ENCODE measurements at regions not wholly inside any gene's neighbourhood (a gene's known extent, or its start where the extent isn't known, plus 50 kb on each side); places are given as distances from the start of the nearest gene placed in this dataset.

GRCh38 chr6:66161546-66162108 is 454.6 kb upstream of the EYS start:
- ChIA-PET POLR2A (ENCODE audit: unreplicated experiment) (no interaction called here), CTCF (no interaction called here)
- DNase-seq (no peak), ATAC-seq (no peak)
- Histone ChIP-seq H3K9me2 (replicated peaks; ENCODE audit: low read length) (no peaks in the 10 kb centered on the region), H3F3A (ENCODE audit: low read length, unreplicated experiment) (no peaks in the 10 kb centered on the region), H3K79me2 (ENCODE audit: low read length) (no peaks in the 10 kb centered on the region), H3K27me3 (ENCODE audit: low read length) (no peaks in the 10 kb centered on the region), H3K9me3 (ENCODE audit: low read length) (0 out of 2 replicates have a peak, but pooled peaks cover 8% of the 10 kb centered on the region), H3K4me2 (ENCODE audit: low read length) (no peak overlapping the region), H3K36me3 (ENCODE audit: low read depth, low read length) (no peaks in the 10 kb centered on the region), H3K4me1 (ENCODE audit: insufficient read depth, low read length) (no peaks in the 10 kb centered on the region), H4K20me1 (ENCODE audit: low read length) (no peaks in the 10 kb centered on the region), H2AFZ (ENCODE audit: low read length) (no peak overlapping the region), H3K4me3 (ENCODE audit: low read length) (no peak overlapping the region), H3K9ac (ENCODE audit: low read length) (no peak overlapping the region), H3K27ac (ENCODE audit: low read length) (no peak overlapping the region)
- BruUV-seq (replicated peaks): no TSS peak
- TF ChIP-seq EZH2phosphoT487 (IDR thresholded peaks at IDR 0.05; ENCODE audit: borderline replicate concordance, low read length) (no peak), CTCF (conservative IDR thresholded peaks at IDR 0.05; ENCODE audit: low read depth, low read length) (no peak), EZH2 (IDR thresholded peaks at IDR 0.05; ENCODE audit: low read length, unreplicated experiment) (no peak)
- intact Hi-C loops (cut with micrococcal nuclease): no loop called here

- no peak overlapping the region for H3K4me3 ChIP-seq (ENCODE audit: low read length)
- H2AFZ ChIP-seq (ENCODE audit: low read length): no peak overlapping the region
- H4K20me1 ChIP-seq (ENCODE audit: low read length): no peaks in the 10 kb centered on the region
- no peaks in the 10 kb centered on the region for H3K4me1 ChIP-seq (ENCODE audit: insufficient read depth, low read length)
- ATAC-seq (no peak), DNase-seq (no peak)
- no peaks in the 10 kb centered on the region for H3K79me2 ChIP-seq (ENCODE audit: low read length)
- POLR2A ChIA-PET (ENCODE audit: unreplicated experiment): no interaction called here
- H3K4me2 ChIP-seq (ENCODE audit: low read length): no peak overlapping the region
- no peaks in the 10 kb centered on the region for H3F3A ChIP-seq (ENCODE audit: low read length, unreplicated experiment)
- H3K9me2 ChIP-seq (replicated peaks; ENCODE audit: low read length): no peaks in the 10 kb centered on the region
- CTCF ChIA-PET: no interaction called here
- H3K27ac ChIP-seq (ENCODE audit: low read length): no peak overlapping the region
- 0 out of 2 replicates have a peak, but pooled peaks cover 8% of the 10 kb centered on the region for H3K9me3 ChIP-seq (ENCODE audit: low read length)
- no peaks in the 10 kb centered on the region for H3K36me3 ChIP-seq (ENCODE audit: low read depth, low read length)
- no peaks in the 10 kb centered on the region for H3K27me3 ChIP-seq (ENCODE audit: low read length)
- H3K9ac ChIP-seq (ENCODE audit: low read length): no peak overlapping the region
- BruUV-seq (replicated peaks): no TSS peak
- TF ChIP-seq EZH2phosphoT487 (IDR thresholded peaks at IDR 0.05; ENCODE audit: borderline replicate concordance, low read length): no peak
- no peak for TF ChIP-seq CTCF (conservative IDR thresholded peaks at IDR 0.05; ENCODE audit: low read depth, low read length)
- no peak for TF ChIP-seq EZH2 (IDR thresholded peaks at IDR 0.05; ENCODE audit: low read length, unreplicated experiment)
- intact Hi-C loops (cut with micrococcal nuclease): no loop called here
Observed at GRCh38 chr6:66159937-66160336, 452.9 kb upstream of the EYS start.

- Histone ChIP-seq H3K4me2 (ENCODE audit: low read length) (no peak overlapping the region), H3K9ac (ENCODE audit: low read length) (no peak overlapping the region), H3F3A (ENCODE audit: low read length, unreplicated experiment) (no peaks in the 10 kb centered on the region), H3K79me2 (ENCODE audit: low read length) (no peaks in the 10 kb centered on the region), H3K36me3 (ENCODE audit: low read depth, low read length) (no peaks in the 10 kb centered on the region), H3K4me3 (ENCODE audit: low read length) (no peak overlapping the region), H3K27me3 (ENCODE audit: low read length) (no peaks in the 10 kb centered on the region), H3K9me2 (replicated peaks; ENCODE audit: low read length) (no peaks in the 10 kb centered on the region), H4K20me1 (ENCODE audit: low read length) (no peaks in the 10 kb centered on the region), H3K27ac (ENCODE audit: low read length) (no peak overlapping the region), H3K9me3 (ENCODE audit: low read length) (no peaks in the 10 kb centered on the region), H2AFZ (ENCODE audit: low read length) (no peak overlapping the region), H3K4me1 (ENCODE audit: insufficient read depth, low read length) (no peaks in the 10 kb centered on the region)
- TF ChIP-seq EZH2phosphoT487 (IDR thresholded peaks at IDR 0.05; ENCODE audit: borderline replicate concordance, low read length) (no peak), EZH2 (IDR thresholded peaks at IDR 0.05; ENCODE audit: low read length, unreplicated experiment) (no peak), CTCF (conservative IDR thresholded peaks at IDR 0.05; ENCODE audit: low read depth, low read length) (no peak)
- DNase-seq (no peak), ATAC-seq (no peak)
- CTCF ChIA-PET: no interaction called here
- intact Hi-C loops (cut with micrococcal nuclease): no loop called here
- no TSS peak for BruUV-seq (replicated peaks)
- POLR2A ChIA-PET (ENCODE audit: unreplicated experiment): no interaction called here
Observed at GRCh38 chr6:66153247-66153646, 446.2 kb upstream of the EYS start.
